ENCODE measurements at regions not wholly inside any gene's neighbourhood (a gene's known extent, or its start where the extent isn't known, plus 50 kb on each side); places are given as distances from the start of the nearest gene placed in this dataset.
A peak's percentile ranks its signal among the peaks of the same experiment; 100 is the strongest.

DNA sequence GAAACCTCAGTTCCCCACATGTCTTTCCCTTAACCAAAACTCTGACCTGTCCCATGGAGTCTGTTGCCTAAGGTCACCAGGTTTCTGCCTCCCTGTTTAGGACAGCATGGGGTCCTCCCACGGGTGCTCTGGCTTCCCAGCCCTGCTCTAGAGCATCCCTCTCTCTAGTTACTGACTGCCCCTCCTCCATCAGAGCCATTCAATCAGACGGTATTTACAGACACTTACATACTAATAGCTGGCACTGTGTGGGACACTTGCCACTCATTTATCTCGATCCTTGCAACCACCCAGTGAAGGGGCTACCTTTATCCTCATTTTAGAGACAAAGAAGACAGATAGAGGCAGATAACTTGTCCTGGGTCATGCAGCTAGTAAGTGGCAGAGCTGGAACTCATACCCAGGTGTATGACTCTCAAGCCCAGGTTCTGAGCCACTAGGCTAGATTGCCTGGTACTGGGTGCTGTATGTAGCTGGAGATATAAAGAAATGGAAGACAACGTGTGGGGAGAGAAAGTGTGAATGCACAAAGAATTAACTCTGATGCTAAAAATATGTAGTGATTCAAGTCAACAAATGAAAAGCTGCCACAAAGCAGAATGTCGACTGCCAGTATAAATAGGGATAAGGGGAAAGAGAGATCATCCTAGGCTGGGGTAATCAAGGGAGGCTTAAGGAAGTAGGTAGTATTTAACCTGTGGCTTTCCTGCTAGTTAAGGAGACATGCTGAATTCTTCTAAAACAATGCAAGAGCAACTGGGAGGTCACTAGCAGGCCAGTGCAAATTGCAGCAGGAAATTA is 52.5 kb upstream of the PDE8B start:
- no peak for DNase-seq

DNA sequence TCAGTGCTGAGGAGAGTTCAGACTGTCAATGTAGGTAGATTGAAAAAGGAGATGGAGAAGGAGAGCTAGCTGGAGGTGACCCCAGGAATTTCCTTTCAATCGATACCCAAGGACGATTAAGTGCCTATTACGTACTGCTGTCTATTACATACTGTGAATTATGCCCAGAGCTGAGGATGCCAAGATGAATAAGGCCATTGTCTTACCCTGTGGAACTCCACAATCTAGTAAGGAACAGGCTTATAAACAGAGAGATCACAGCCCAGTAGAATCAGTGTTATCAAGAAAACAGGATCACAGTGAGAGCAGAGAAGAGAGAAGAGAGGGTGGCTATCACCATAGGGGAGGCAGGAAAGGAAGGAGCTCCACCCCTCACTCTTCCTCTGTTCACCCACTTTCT is 54.1 kb upstream of the PDE8B start:
- no peak for DNase-seq

DNA sequence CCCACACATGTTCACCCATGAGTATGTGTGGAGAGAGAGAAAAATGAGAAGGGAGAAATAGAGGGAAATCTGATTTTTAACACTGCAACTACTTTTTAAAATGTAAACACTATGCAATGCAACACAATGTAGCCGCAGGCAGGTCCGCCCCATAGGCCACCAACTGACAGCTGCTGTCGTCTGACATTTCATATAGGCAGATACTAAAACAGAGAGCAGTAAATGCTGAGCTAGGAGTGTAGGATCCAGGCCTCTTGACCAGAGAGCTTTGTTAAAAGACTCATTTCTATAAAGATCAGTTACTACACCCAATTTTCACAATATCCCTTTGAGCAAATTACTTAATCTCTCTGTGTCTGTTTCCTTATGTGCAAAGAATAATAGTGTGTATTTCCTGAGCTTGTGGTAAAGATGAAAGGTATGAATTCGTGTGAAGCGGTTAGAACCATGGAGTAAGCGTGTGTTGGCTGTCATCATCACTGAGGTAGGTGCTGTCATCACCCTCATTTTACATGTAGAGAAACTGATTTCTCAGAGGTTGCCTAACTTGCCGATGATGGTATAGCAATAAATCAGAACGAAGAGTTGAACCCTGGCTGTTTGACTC is 55.2 kb upstream of the PDE8B start:
- no peak for DNase-seq

DNA sequence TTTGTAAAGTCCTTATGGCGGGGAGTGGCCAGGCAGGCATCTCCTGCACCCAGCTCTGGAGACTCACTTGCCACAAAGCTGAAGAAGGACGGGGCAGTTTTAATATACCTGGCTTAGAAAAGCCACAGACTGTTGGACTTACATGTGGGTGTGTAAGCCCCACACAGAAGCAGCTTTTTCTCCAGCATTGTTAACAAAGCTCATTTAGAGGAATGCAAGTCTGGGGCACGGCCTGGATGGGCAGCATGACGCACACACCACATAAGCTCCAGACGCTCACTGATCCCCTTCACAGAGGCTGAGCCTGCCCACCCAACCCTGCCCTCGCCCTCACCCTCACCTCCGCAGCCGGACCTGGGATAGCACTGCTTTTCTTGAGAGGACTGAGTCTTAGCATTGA is 58.0 kb upstream of the PDE8B start:
- DNase-seq, result no peak

DNA sequence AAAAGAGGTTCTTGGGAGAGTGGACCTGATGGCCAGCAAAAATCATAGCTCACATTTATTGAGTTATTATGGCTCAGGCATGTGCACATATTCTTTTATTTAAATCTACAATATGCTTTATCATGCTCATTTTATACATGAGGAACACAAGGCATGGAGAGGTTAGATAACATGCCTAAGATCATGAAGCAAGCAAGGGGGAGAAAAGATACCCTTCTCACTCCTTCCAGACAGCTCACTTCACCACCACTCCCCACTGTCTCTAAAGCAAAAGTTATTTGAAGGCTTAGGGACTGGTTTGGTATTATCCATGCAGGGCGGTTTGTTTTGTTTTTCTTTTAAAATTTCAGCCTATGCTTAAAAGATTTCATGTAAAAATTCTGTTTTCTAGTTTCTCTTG is 59.0 kb upstream of the PDE8B start:
- no peak for DNase-seq

DNA sequence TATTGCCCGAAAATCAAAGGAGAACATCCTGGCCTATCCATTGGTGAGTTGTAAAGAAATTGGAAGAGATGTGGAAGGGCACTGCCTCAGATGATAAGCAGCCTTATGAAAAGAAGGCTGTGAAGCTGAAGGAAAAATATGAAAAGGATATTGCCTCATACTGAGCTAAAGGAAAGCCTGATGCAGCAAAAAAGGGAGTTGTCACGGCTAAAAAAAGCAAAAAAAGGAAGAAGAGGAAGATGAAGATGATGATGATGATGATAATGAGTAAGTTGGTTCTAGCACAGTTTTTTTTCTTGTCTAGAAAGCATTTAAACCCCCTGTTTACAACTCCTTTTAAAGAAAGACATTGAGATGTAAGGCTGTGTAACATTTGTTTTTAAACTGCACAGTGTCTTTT is 59.8 kb upstream of the ZBED3 start:
- DNase-seq, result no peak

DNA sequence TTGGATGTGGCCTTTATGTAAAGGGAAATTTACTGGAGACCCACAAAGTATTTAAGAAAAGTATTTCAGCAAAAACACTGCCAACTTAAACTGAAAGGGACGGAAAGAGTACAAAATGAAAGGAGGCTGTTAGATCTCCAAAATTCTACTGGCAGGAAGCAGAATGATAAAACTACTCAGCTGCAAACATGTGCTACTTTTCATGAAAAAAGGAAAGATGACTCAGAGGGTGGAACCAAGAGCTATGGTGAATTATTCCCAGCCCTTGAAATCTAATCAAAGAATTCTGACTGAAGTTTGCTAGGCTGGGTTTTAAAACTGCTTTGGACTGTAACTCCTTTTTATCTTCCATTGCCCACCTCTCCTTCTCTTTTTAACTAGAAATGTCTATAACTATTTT is 58.6 kb upstream of the ZBED3 start:
- no peak for DNase-seq

DNA sequence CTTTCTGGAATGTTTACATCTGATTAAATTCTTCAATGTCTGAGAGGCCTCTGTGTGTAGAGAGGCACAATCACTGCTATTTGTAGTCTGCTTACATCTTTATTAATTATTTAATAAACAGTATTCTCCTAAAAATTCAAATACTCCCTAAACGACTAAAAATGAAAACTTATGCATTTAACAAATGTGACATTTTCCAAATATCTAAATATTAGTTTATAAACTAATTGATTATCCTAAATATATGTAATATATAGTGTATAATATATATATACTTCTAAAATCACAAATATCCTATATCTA is 57.7 kb upstream of the ZBED3 start:
- no peak for DNase-seq

DNA sequence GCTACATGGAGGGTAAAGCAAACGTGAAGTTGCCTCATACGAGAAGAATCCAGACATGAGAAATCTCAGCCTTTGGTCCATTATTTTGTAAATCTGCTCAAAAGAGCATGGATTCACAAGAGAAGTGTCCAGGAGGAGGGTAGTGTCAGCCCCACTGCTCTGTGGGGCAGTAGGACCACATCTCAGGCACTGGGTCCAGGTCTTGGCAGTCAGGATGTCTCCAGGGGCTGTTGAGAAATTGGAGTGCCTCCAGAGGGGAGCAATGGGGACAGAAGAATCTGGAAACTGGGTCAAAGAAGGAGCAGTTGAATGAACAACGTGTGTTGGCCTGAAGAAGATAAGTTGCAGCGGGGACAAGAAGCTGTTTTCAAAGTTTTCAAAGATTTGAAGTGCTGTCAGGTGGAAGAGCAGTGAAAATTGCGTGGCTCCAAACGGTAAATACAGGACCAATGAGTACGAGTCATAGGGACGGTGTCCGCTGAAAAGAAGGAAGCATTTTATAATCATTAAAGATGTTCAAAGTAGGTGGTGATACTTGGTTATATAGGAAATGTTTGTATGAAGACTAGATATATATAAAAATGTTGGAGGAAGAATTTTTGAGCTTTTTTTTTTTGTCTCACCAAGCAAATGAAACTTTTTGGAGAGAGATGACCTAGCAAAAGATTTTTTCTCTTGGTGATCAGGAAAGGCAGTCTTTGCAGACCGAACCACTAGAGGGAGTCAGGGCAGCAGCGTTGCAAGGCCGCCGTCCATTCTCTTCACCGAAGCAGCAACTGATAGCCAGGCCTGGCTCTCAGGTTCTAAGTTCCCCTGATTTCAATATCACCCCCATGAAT is 57.1 kb upstream of the ZBED3 start:
- peak; percentile 8 for DNase-seq

DNA sequence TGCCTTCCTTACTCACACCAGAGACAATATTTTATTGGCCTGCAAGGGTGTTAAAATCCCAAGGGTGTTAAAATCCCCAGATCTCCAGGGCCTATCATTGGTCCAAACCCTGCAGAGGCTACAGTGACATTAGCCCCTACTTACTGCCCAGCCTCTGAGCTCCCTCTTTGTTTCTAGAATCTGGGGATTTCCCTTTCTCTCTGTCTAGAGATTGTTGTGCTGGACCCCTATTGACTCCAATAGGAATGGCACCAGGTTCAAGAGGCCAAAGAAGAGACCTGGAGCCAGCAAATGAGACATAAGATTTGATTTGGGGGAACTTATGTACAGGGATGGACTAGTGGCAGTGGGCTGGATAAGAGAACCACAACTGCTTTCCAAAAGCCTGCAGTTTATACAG is 53.3 kb upstream of the ZBED3 start:
- no peak for DNase-seq

DNA sequence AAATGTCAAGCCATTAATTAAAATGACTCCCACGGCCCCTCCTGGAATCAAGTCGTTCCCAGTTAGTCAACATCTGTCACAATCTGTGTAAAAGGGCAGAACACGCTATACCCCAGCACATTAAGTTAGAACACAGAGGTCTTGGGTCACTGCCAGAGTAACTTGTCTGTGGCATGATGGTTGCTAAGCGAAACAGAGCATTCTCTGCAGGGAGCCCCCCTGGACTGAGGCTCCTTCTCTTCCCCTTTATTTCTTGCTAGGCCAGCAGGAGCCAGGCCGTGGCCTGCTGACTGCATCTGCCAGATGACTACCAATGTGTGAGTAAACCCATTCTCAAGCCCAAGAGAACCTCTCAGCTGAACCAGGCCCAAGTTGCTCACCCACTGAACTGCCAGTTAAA is 51.9 kb upstream of the ZBED3 start:
- DNase-seq, result no peak
